Upper lobe of left lung (tissue), 4 donors: ENCODE measurements at regions not wholly inside any gene's neighbourhood (a gene's known extent, or its start where the extent isn't known, plus 50 kb on each side); places are given as distances from the start of the nearest gene placed in this dataset.

Source experiments
- CTCF ChIP-seq, 6 experiments: fragments of 450-650 bp in 4 of 6; fragments of 200-600 bp in 2 of 6; sonication (generic) in 2 of 6; IDR thresholded peaks; one replicate each; pipeline ENCODE4 v1.5.1; 2016 to 2019; ENCODE audit warnings: antibody characterized with exemption in 6 of 6
- POLR2A ChIP-seq, 4 donors: fragments of 450-650 bp; IDR thresholded peaks; one replicate each; pipeline ENCODE4 v1.5.1; 2016 to 2017; ENCODE audit warnings: antibody characterized with exemption in 4 of 4, mild to moderate bottlenecking in 2 of 4

GRCh38 chr2:129865976-129866375, 113.5 kb upstream of the RAB6C start:
- TF ChIP-seq CTCF (IDR thresholded peaks at IDR 0.05) (no peak), POLR2A (IDR thresholded peaks at IDR 0.05) (no peak)
